ENCODE measurements at regions not wholly inside any gene's neighbourhood (a gene's known extent, or its start where the extent isn't known, plus 50 kb on each side); places are given as distances from the start of the nearest gene placed in this dataset.

GRCh38 chr15:70286113-70286806 is 188.5 kb upstream of the TLE3 start:
- TF ChIP-seq CTCF (IDR thresholded peaks at IDR 0.05) (no peak), POLR2A (IDR thresholded peaks at IDR 0.05) (no peak)
